IMR-90 (cell line): ENCODE measurements at regions not wholly inside any gene's neighbourhood (a gene's known extent, or its start where the extent isn't known, plus 50 kb on each side); places are given as distances from the start of the nearest gene placed in this dataset.

Experiments used
- ATAC-seq: fragments of 200-7000 bp; cut with Tn5 transposase; 2 replicates; pipeline ENCODE4 v1.9.1; 2020; ENCODE audit warnings: low read depth, mild to moderate bottlenecking, moderate library complexity
- BruUV-seq: library from RNA; stranded (reverse); fragments of 400-500 nt; replicated peaks from 2 replicates; lab custom pipeline; 2021; lab: Mats Ljungman, UMichigan
- CTCF ChIA-PET: fragments of 300-600 bp; formaldehyde crosslinking; extraction: SDS; loops from one replicate; lab custom pipeline; 2021; ENCODE audit warnings: antibody characterized with exemption; lab: Yijun Ruan, JAX
- POLR2A ChIA-PET: fragments of 300-600 bp; sonication (Branson Sonifier 250); formaldehyde crosslinking; loops from one replicate; lab custom pipeline; 2022; ENCODE audit warnings: antibody characterized with exemption; ENCODE audit not compliant: unreplicated experiment; lab: Charles Lee
- DNase-seq: peaks from one replicate; pipeline ENCODE4 v3.0.0; 2013
- H2AFZ ChIP-seq: replicated peaks from 2 replicates; pipeline ENCODE3; 2013; ENCODE audit warnings: low read length, mild to moderate bottlenecking; ENCODE audit not compliant: poor library complexity
- H2AK5ac ChIP-seq: 2 replicates; pipeline ENCODE4 v1.6.1; 2013; ENCODE audit warnings: low read depth, low read length, inconsistent platforms
- H2AK9ac ChIP-seq: replicated peaks from 2 replicates; pipeline ENCODE3; 2013; ENCODE audit warnings: mild to moderate bottlenecking, low read depth, low read length, moderate library complexity; ENCODE audit not compliant: poor library complexity
- H2BK120ac ChIP-seq: 2 replicates; pipeline ENCODE4 v1.6.1; 2013; ENCODE audit warnings: low read depth, low read length, inconsistent platforms
- H2BK15ac ChIP-seq: 3 replicates; pipeline ENCODE4 v1.6.1; 2013; ENCODE audit warnings: low read depth, low read length, inconsistent platforms
- H2BK20ac ChIP-seq: 2 replicates; pipeline ENCODE4 v1.6.1; 2013; ENCODE audit warnings: low read depth, mild to moderate bottlenecking, inconsistent platforms, low read length, moderate library complexity
- H2BK5ac ChIP-seq: 2 replicates; pipeline ENCODE4 v1.6.1; 2013; ENCODE audit warnings: mild to moderate bottlenecking, low read depth, low read length, inconsistent platforms; ENCODE audit not compliant: poor library complexity, severe bottlenecking
- H3K14ac ChIP-seq: replicated peaks from 2 replicates; pipeline ENCODE4 v1.6.1; 2013; ENCODE audit warnings: low read depth, low read length, inconsistent platforms
- H3K18ac ChIP-seq: 2 replicates; pipeline ENCODE4 v1.6.1; 2013; ENCODE audit warnings: low read depth, low read length, control low read depth
- H3K23ac ChIP-seq: 2 replicates; pipeline ENCODE4 v1.6.1; 2013; ENCODE audit warnings: low read depth, low read length, inconsistent platforms
- H3K27ac ChIP-seq: 2 replicates; pipeline ENCODE4 v1.5.1; 2013; ENCODE audit warnings: mild to moderate bottlenecking, control low read depth, low read length; ENCODE audit not compliant: insufficient read depth
- H3K27me3 ChIP-seq: 2 replicates; pipeline ENCODE4 v1.6.1; 2013; ENCODE audit warnings: low read length; ENCODE audit not compliant: control insufficient read depth, insufficient read depth
- H3K36me3 ChIP-seq: 2 replicates; pipeline ENCODE4 v1.6.1; 2013; ENCODE audit warnings: low read length, mixed read lengths; ENCODE audit not compliant: control insufficient read depth, insufficient read depth
- H3K4ac ChIP-seq: 2 replicates; pipeline ENCODE4 v1.6.1; 2013; ENCODE audit warnings: low read depth, low read length, inconsistent platforms
- H3K4me1 ChIP-seq: 2 replicates; pipeline ENCODE4 v1.6.1; 2013; ENCODE audit warnings: low read length, mixed read lengths; ENCODE audit not compliant: control insufficient read depth, insufficient read depth
- H3K4me2 ChIP-seq: 2 replicates; pipeline ENCODE4 v1.6.1; 2013; ENCODE audit warnings: low read depth, mild to moderate bottlenecking, control low read depth, low read length, moderate library complexity
- H3K4me3 ChIP-seq: 2 replicates; pipeline ENCODE4 v1.5.1; 2013; ENCODE audit warnings: low read depth, mild to moderate bottlenecking, control low read depth, low read length, moderate library complexity; ENCODE audit not compliant: insufficient read depth
- H3K56ac ChIP-seq: 2 replicates; pipeline ENCODE4 v1.6.1; 2013; ENCODE audit warnings: low read length, inconsistent platforms; ENCODE audit not compliant: insufficient read depth; ENCODE audit errors: extremely low read depth
- H3K79me1 ChIP-seq, 2 experiments: 2 replicates each; pipeline ENCODE4 v1.6.1; 2013; ENCODE audit warnings: low read length in 2 of 2, inconsistent platforms in 1 of 2, low read depth in 1 of 2
- H3K9ac ChIP-seq: 2 replicates; pipeline ENCODE4 v1.6.1; 2013; ENCODE audit warnings: low read depth, low read length, control low read depth
- H3K9me1 ChIP-seq: 2 replicates; pipeline ENCODE4 v1.6.1; 2013; ENCODE audit warnings: low read length, inconsistent platforms; ENCODE audit not compliant: insufficient read depth
- H3K9me3 ChIP-seq: 2 replicates; pipeline ENCODE4 v1.6.1; 2013; ENCODE audit warnings: low read length; ENCODE audit not compliant: control insufficient read depth, insufficient read depth
- H4K20me1 ChIP-seq: 2 replicates; pipeline ENCODE4 v1.6.1; 2013; ENCODE audit warnings: low read length, inconsistent platforms; ENCODE audit not compliant: insufficient read depth
- H4K5ac ChIP-seq: 2 replicates; pipeline ENCODE4 v1.6.1; 2013; ENCODE audit warnings: mild to moderate bottlenecking, low read depth, low read length, control low read depth
- H4K8ac ChIP-seq, 2 experiments: 2 replicates each; pipeline ENCODE4 v1.6.1; 2013; ENCODE audit warnings: low read depth in 2 of 2, low read length in 2 of 2, control low read depth in 1 of 2, inconsistent platforms in 1 of 2
- H4K91ac ChIP-seq: 2 replicates; pipeline ENCODE4 v1.6.1; 2013; ENCODE audit warnings: low read depth, low read length, inconsistent platforms; ENCODE audit not compliant: insufficient read depth
- BHLHE40 ChIP-seq: fragments of 150-350 bp; IDR thresholded peaks from 2 replicates; pipeline ENCODE4 v1.6.1; 2016; ENCODE audit warnings: mild to moderate bottlenecking, low read depth, low read length
- CEBPB ChIP-seq: IDR thresholded peaks from 2 replicates; pipeline ENCODE4 v1.6.1; 2012; ENCODE audit warnings: low read depth, low read length, improper control_type of control experiment
- CHD1 ChIP-seq: IDR thresholded peaks from 2 replicates; pipeline ENCODE4 v1.6.1; 2012; ENCODE audit warnings: low read depth, low read length, improper control_type of control experiment
- CTCF ChIP-seq: conservative IDR thresholded peaks from 2 replicates; pipeline ENCODE4 v1.5.1; 2012; ENCODE audit warnings: mild to moderate bottlenecking, low read depth, low read length, improper control_type of control experiment
- FOS ChIP-seq: fragments of 150-350 bp; IDR thresholded peaks from 2 replicates; pipeline ENCODE4 v1.6.1; 2016; ENCODE audit warnings: low read depth, low read length
- MAFK ChIP-seq: IDR thresholded peaks from 2 replicates; pipeline ENCODE4 v1.6.1; 2012; ENCODE audit warnings: low read depth, low read length, improper control_type of control experiment
- MAZ ChIP-seq: IDR thresholded peaks from 2 replicates; pipeline ENCODE4 v1.6.1; 2012; ENCODE audit warnings: low read depth, mild to moderate bottlenecking, low read length, improper control_type of control experiment, moderate library complexity, borderline replicate concordance
- MXI1 ChIP-seq: IDR thresholded peaks from 2 replicates; pipeline ENCODE4 v1.6.1; 2012; ENCODE audit warnings: low read depth, mild to moderate bottlenecking, low read length, moderate library complexity, borderline replicate concordance
- NFE2L2 ChIP-seq: fragments of 150-350 bp; IDR thresholded peaks from 2 replicates; pipeline ENCODE4 v1.6.1; 2016; ENCODE audit warnings: low read depth, mild to moderate bottlenecking, low read length
- POLR2A ChIP-seq: IDR thresholded peaks from 2 replicates; pipeline ENCODE4 v1.6.1; 2012; ENCODE audit warnings: mild to moderate bottlenecking, low read depth, low read length
- RAD21 ChIP-seq: IDR thresholded peaks from 2 replicates; pipeline ENCODE4 v1.6.1; 2012; ENCODE audit warnings: low read length, improper control_type of control experiment
- RCOR1 ChIP-seq: IDR thresholded peaks from 2 replicates; pipeline ENCODE4 v1.6.1; 2012; ENCODE audit warnings: mild to moderate bottlenecking, low read length, improper control_type of control experiment; ENCODE audit not compliant: insufficient replicate concordance
- RFX5 ChIP-seq: IDR thresholded peaks from 2 replicates; pipeline ENCODE4 v1.8.0; 2012; ENCODE audit warnings: low read depth, mild to moderate bottlenecking, low read length, moderate library complexity
- SMC3 ChIP-seq: fragments of 150-350 bp; IDR thresholded peaks from 2 replicates; pipeline ENCODE4 v1.6.1; 2016; ENCODE audit warnings: low read depth, mild to moderate bottlenecking, antibody characterized with exemption, low read length, moderate library complexity
- USF2 ChIP-seq: fragments of 150-350 bp; IDR thresholded peaks from 2 replicates; pipeline ENCODE4 v1.6.1; 2017; ENCODE audit warnings: mild to moderate bottlenecking, antibody characterized with exemption, low read length, low read depth
- WGBS, 2 experiments: methylation state at CpG; one replicate each; pipeline versions ENCODE4 v1.1.5 to v1.1.7; 2013; ENCODE audit warnings: missing lambda C conversion rate in 2 of 2; ENCODE audit not compliant: insufficient read length in 1 of 2; ENCODE audit errors: extremely low coverage in 2 of 2; 5-methylcytosine and 5-hydroxymethylcytosine counted together
- dilution Hi-C: fragments of 300-500 bp; cut with HindIII; formaldehyde crosslinking; loops from one replicate; pipeline ENCODE4 v1.14.3; 2018; ENCODE audit warnings: low sequenced_read_pairs; ENCODE audit not compliant: unreplicated experiment
- in situ Hi-C: fragments of 300-500 bp; cut with MboI; formaldehyde crosslinking; loops from 3 replicates; pipeline ENCODE4 v1.14.3; 2019; ENCODE audit warnings: low sequenced_read_pairs, inconsistent platforms, mixed read lengths
- intact Hi-C: fragments of 100-400 bp; cut with micrococcal nuclease; formaldehyde crosslinking; loops from 2 replicates; pipeline ENCODE4 v1.10.0; 2022
- TF ChIP-seq, protein P1 (sequence below): fragments of 150-350 bp; IDR thresholded peaks from 2 replicates; pipeline ENCODE4 v1.6.1; 2016; ENCODE audit warnings: low read depth, mild to moderate bottlenecking, low read length, moderate library complexity, borderline replicate concordance

DNA sequence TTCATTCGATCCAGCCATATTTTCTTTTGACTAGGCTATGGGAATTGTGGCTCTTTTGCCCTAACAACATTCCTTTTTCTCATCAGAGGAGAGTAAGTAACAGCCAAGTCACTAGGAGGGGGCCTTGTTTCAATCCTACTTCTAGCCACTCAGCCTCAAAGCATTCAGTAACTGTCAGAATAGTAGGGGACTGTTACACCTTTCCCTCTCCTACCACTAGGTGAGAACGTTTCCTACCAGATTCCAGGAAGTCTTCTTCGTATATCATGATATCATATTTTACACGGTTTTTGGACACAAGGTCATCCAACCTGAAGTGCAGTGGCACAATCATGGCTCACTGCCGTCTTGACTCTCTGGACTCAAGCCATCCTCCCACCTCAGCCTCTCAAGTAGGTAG is 171.3 kb upstream of the CDH12 start:
- Histone ChIP-seq H4K5ac (no peak overlapping the region), H3K18ac (no peak overlapping the region), H3K4ac (no peak overlapping the region), H2BK120ac (no peak overlapping the region), H2BK15ac (no peak overlapping the region), H3K9me1 (no peaks in the 10 kb centered on the region), H3K9me3 (peaks cover 1% of the 10 kb centered on the region; the same call in 1 of the 2 replicates), H2BK5ac (no peak overlapping the region), H3K4me2 (no peak overlapping the region), H4K20me1 (no peaks in the 10 kb centered on the region), H3K23ac (no peak overlapping the region), H4K91ac (no peak overlapping the region), H3K79me1 (no peaks in the 10 kb centered on the region), H3K56ac (no peak overlapping the region), H2AK5ac (no peak overlapping the region), H3K4me3 (no peak overlapping the region), H4K8ac (no peak overlapping the region), H3K27me3 (no peaks in the 10 kb centered on the region), H3K4me1 (no peaks in the 10 kb centered on the region), H2AK9ac (no peak overlapping the region), H2AFZ (no peak overlapping the region), H2BK20ac (no peak overlapping the region), H3K27ac (no peak overlapping the region), H3K36me3 (no peaks in the 10 kb centered on the region), H3K14ac (no peak overlapping the region), H3K9ac (no peak overlapping the region)
- dilution Hi-C loops, result no loop called here
- intact Hi-C loops, result no loop called here
- ATAC-seq (no peak), DNase-seq (no peak)
- POLR2A ChIA-PET, result no interaction called here
- in situ Hi-C loops, result no loop called here
- CTCF ChIA-PET, result no interaction called here
- BruUV-seq, result no TSS peak
- TF ChIP-seq RCOR1 (no peak), USF2 (no peak), CTCF (no peak), MAFK (no peak), NFE2L2 (no peak), MAZ (no peak), MXI1 (no peak), RAD21 (no peak), POLR2A (no peak), SMC3 (no peak), RFX5 (no peak), CHD1 (no peak), FOS (no peak), BHLHE40 (no peak), CEBPB (no peak)
- TF ChIP-seq, protein P1, sequence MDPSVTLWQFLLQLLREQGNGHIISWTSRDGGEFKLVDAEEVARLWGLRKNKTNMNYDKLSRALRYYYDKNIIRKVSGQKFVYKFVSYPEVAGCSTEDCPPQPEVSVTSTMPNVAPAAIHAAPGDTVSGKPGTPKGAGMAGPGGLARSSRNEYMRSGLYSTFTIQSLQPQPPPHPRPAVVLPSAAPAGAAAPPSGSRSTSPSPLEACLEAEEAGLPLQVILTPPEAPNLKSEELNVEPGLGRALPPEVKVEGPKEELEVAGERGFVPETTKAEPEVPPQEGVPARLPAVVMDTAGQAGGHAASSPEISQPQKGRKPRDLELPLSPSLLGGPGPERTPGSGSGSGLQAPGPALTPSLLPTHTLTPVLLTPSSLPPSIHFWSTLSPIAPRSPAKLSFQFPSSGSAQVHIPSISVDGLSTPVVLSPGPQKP, result no peak
- 20% methylated on average over 1 of the region's 5 CpGs; no CpG with 5 or more reads in 1 of the 2 experiments for WGBS, 2 experiments
